ENCODE measurements at regions not wholly inside any gene's neighbourhood (a gene's known extent, or its start where the extent isn't known, plus 50 kb on each side); places are given as distances from the start of the nearest gene placed in this dataset.

- TF ChIP-seq RAD21 (IDR thresholded peaks at IDR 0.05; ENCODE audit: low read depth) (no peak), EZH2 (IDR thresholded peaks at IDR 0.05) (no peak), ZBTB33 (IDR thresholded peaks at IDR 0.05; ENCODE audit: extremely low read depth, insufficient replicate concordance, low read length) (no peak), SP1 (IDR thresholded peaks at IDR 0.05; ENCODE audit: low read depth) (no peak), ELF1 (IDR thresholded peaks at IDR 0.05; ENCODE audit: borderline replicate concordance, low read depth) (no peak), TCF7L2 (IDR thresholded peaks at IDR 0.05; ENCODE audit: borderline replicate concordance, extremely low read depth, insufficient read depth, insufficient read length) (no peak), ZNF274 (IDR thresholded peaks at IDR 0.05; ENCODE audit: low read depth, low read length) (no peak), SIN3A (IDR thresholded peaks at IDR 0.05; ENCODE audit: low read depth) (no peak), CEBPB (IDR thresholded peaks at IDR 0.05; ENCODE audit: low read depth) (no peak), POLR2AphosphoS5 (IDR thresholded peaks at IDR 0.05; ENCODE audit: low read depth, low read length) (no peak), REST (IDR thresholded peaks at IDR 0.05; ENCODE audit: low read depth) (no peak), EGR1 (IDR thresholded peaks at IDR 0.05; ENCODE audit: low read depth) (no peak)
- TF ChIP-seq, protein P1, sequence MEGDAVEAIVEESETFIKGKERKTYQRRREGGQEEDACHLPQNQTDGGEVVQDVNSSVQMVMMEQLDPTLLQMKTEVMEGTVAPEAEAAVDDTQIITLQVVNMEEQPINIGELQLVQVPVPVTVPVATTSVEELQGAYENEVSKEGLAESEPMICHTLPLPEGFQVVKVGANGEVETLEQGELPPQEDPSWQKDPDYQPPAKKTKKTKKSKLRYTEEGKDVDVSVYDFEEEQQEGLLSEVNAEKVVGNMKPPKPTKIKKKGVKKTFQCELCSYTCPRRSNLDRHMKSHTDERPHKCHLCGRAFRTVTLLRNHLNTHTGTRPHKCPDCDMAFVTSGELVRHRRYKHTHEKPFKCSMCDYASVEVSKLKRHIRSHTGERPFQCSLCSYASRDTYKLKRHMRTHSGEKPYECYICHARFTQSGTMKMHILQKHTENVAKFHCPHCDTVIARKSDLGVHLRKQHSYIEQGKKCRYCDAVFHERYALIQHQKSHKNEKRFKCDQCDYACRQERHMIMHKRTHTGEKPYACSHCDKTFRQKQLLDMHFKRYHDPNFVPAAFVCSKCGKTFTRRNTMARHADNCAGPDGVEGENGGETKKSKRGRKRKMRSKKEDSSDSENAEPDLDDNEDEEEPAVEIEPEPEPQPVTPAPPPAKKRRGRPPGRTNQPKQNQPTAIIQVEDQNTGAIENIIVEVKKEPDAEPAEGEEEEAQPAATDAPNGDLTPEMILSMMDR (IDR thresholded peaks at IDR 0.05 in 2 of 3, conservative IDR thresholded peaks at IDR 0.05 in 1 of 3; ENCODE audit: borderline replicate concordance in 1 of 3, insufficient read depth in 1 of 3, low read depth in 2 of 3, low read length in 2 of 3), result no peak
Measured at GRCh38 chr6:1035401-1035800, 276.5 kb upstream of the FOXQ1 start.
